A549 (cell line): ENCODE measurements at regions not wholly inside any gene's neighbourhood (a gene's known extent, or its start where the extent isn't known, plus 50 kb on each side); places are given as distances from the start of the nearest gene placed in this dataset.

Source experiments
- ATAC-seq, 2 experiments: fragments of 200-7000 bp in 1 of 2; fragments of >200 bp in 1 of 2; cut with Nextera tagmentation in 1 of 2; cut with Tn5 transposase in 1 of 2; 3 replicates each; pipeline versions ENCODE4 v1.8.0 to v1.9.1; 2018 to 2020; ENCODE audit warnings: mild to moderate bottlenecking in 1 of 2, moderate library complexity in 1 of 2
- CTCF ChIA-PET: fragments of 300-600 bp; sonication (Branson Sonifier 250); formaldehyde crosslinking; extraction: SDS; loops from one replicate; lab custom pipeline; 2021; ENCODE audit warnings: antibody characterized with exemption, inconsistent platforms; lab: Yijun Ruan, JAX
- POLR2A ChIA-PET: fragments of 350-600 bp; formaldehyde crosslinking; extraction: SDS; loops from one replicate; lab custom pipeline; 2021; ENCODE audit warnings: antibody characterized with exemption, inconsistent platforms; lab: Yijun Ruan, JAX
- DNase-seq, 2 experiments: peaks; one replicate each; pipeline versions ENCODE4 v3.0.0 to v3.0.0-alpha.2; 2011 to 2016; ENCODE audit warnings: low read depth in 1 of 2, low spot score in 1 of 2
- FAIRE-seq: peaks from 2 replicates; lab custom pipeline; 2011; peaks lifted over from hg19 to GRCh38; lab: Jason Lieb, UNC
- H3K27ac ChIP-seq, 2 experiments: fragments of >200 bp; sonication (Bioruptor Twin); formaldehyde crosslinking; 3 replicates each; pipeline ENCODE4 v1.5.1; 2016 to 2017
- H3K4me1 ChIP-seq: fragments of >200 bp; sonication (Bioruptor Twin); formaldehyde crosslinking; 3 replicates; pipeline ENCODE4 v1.6.1; 2016
- H3K4me2 ChIP-seq: fragments of >200 bp; sonication (Bioruptor Twin); formaldehyde crosslinking; 3 replicates; pipeline ENCODE4 v1.6.1; 2016
- H3K4me3 ChIP-seq: fragments of >200 bp; sonication (Bioruptor Twin); formaldehyde crosslinking; 3 replicates; pipeline ENCODE4 v1.5.1; 2016
- H3K9me3 ChIP-seq: fragments of >200 bp; sonication (Bioruptor Twin); formaldehyde crosslinking; 3 replicates; pipeline ENCODE4 v1.6.1; 2016
- CBX8 ChIP-seq: fragments of 200-600 bp; sonication (generic); IDR thresholded peaks from 2 replicates; pipeline ENCODE4 v1.6.1; 2016
- CHD4 ChIP-seq: fragments of 200-600 bp; sonication (generic); IDR thresholded peaks from 2 replicates; pipeline ENCODE4 v1.6.1; 2016; ENCODE audit warnings: antibody characterized with exemption, mild to moderate bottlenecking, borderline replicate concordance
- EHF ChIP-seq: fragments of 250-450 bp; sonication (Bioruptor Pico); IDR thresholded peaks from 2 replicates; pipeline ENCODE4 v1.5.0; 2020; ENCODE audit warnings: mild to moderate bottlenecking
- EP300 ChIP-seq, 2 experiments: fragments of >200 bp; sonication (Bioruptor Twin); formaldehyde crosslinking; IDR thresholded peaks; 2 replicates in 1 of 2; 3 replicates in 1 of 2; pipeline ENCODE4 v1.6.1; 2016 to 2017
- ESRRA ChIP-seq: fragments of 150-350 bp; IDR thresholded peaks from 2 replicates; pipeline ENCODE4 v1.6.1; 2014; ENCODE audit warnings: mild to moderate bottlenecking, low read length, borderline replicate concordance
- FOSB ChIP-seq: fragments of 250-450 bp; sonication (Bioruptor Pico); IDR thresholded peaks from 2 replicates; pipeline ENCODE4 v1.5.0; 2020; ENCODE audit warnings: mild to moderate bottlenecking, moderate library complexity
- FOXS1 ChIP-seq: fragments of 250-450 bp; sonication (Bioruptor Pico); IDR thresholded peaks from 2 replicates; pipeline ENCODE4 v1.5.0; 2020; ENCODE audit warnings: mild to moderate bottlenecking, moderate library complexity
- HOXB13 ChIP-seq: fragments of 250-450 bp; sonication (Bioruptor Pico); IDR thresholded peaks from 2 replicates; pipeline ENCODE4 v1.5.0; 2020; ENCODE audit warnings: low read depth, mild to moderate bottlenecking, moderate library complexity
- JUNB ChIP-seq: fragments of >200 bp; sonication (Bioruptor Twin); formaldehyde crosslinking; IDR thresholded peaks from 2 replicates; pipeline ENCODE4 v1.6.1; 2016
- KDM1A ChIP-seq: fragments of 200-600 bp; sonication (generic); IDR thresholded peaks from 2 replicates; pipeline ENCODE4 v1.6.1; 2016; ENCODE audit warnings: low read depth, mild to moderate bottlenecking
- NR3C1 ChIP-seq: fragments of >200 bp; sonication (Bioruptor Twin); formaldehyde crosslinking; IDR thresholded peaks from 3 replicates; pipeline ENCODE4 v1.6.1; 2017
- POLR2A ChIP-seq: IDR thresholded peaks from 2 replicates; pipeline ENCODE4 v1.6.1; 2012; ENCODE audit warnings: mild to moderate bottlenecking, low read length
- POLR2AphosphoS2 ChIP-seq: conservative IDR thresholded peaks from 2 replicates; pipeline ENCODE4 v1.6.1; 2012; ENCODE audit warnings: low read length, improper control_type of control experiment, inconsistent platforms
- RAD21 ChIP-seq, 2 experiments: fragments of >200 bp in 1 of 2; sonication (Bioruptor Twin) in 1 of 2; formaldehyde crosslinking in 1 of 2; IDR thresholded peaks in 1 of 2; conservative IDR thresholded peaks in 1 of 2; 2 replicates in 1 of 2; 3 replicates in 1 of 2; pipeline ENCODE4 v1.6.1; 2012 to 2018; ENCODE audit warnings: inconsistent platforms in 1 of 2
- RARB ChIP-seq: fragments of 250-450 bp; sonication (Bioruptor Pico); IDR thresholded peaks from 2 replicates; pipeline ENCODE4 v1.8.0; 2021; ENCODE audit warnings: mild to moderate bottlenecking, moderate library complexity
- TFCP2L1 ChIP-seq: fragments of 250-450 bp; sonication (Bioruptor Pico); IDR thresholded peaks from 2 replicates; pipeline ENCODE4 v1.5.0; 2021; ENCODE audit warnings: mild to moderate bottlenecking
- WGBS: methylation state at CpG from one replicate; pipeline ENCODE4 v1.1.6; 2017; ENCODE audit errors: missing lambda C conversion rate; 5-methylcytosine and 5-hydroxymethylcytosine counted together
- TF ChIP-seq, protein P1 (sequence below): fragments of >200 bp; sonication (Bioruptor Twin); formaldehyde crosslinking; IDR thresholded peaks from 3 replicates; pipeline ENCODE4 v1.5.1; 2016
- TF ChIP-seq, protein P2 (sequence below): IDR thresholded peaks from 2 replicates; pipeline ENCODE4 v1.6.1; 2012; ENCODE audit warnings: low read depth, borderline replicate concordance
- TF ChIP-seq, protein P3 (sequence below): fragments of 250-450 bp; sonication (Bioruptor Pico); IDR thresholded peaks from 2 replicates; pipeline ENCODE4 v1.5.0; 2020; ENCODE audit warnings: low read depth, mild to moderate bottlenecking, moderate library complexity

DNA sequence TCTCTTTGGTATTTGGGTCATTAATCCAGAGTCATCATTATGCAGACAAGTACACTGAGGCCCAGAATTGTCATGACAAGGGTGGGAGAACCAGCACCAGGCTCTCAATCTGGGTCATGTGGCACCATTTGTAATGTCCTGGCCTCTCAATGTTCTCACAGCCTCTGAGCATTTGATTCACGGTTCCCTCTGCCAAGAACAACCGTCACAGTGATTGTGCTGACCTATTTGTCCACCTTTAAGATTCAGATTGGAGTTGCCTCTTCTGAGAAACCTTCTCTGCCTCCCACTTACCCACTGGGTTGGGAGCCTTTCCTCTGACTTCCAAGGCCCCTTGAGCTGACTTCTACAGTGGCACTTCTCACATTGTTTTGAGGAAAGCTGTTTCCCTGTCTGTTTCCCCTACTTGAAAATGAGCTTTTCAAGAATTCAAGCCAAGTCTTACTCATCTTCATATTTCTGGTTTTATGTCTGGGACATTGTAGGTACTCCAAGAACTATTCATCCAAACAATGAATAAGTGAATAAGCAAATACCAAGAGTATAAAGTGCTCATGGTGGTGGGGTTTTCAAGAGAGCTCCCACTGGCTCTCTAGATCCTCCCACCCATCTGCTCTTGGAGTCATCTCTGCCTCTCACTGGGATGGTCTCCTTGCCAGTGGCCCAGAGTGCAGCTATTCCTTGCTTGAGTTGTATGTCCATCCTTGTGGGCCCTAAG lies 126.4 kb upstream of the E2F8 start:
- ChIA-PET CTCF (interaction anchor here (1.2 to 2.3 kb wide), 3 partner anchors 13 to 108 kb away, joined by 3 to 6 read pairs (median 5); no protein-coding TSS in a partner anchor), POLR2A (interaction anchor here (0.5 kb wide), 1 partner anchor 26 kb away, joined by 6 read pairs; no protein-coding TSS in a partner anchor)
- TF ChIP-seq RAD21 (conservative IDR thresholded peaks at IDR 0.05 in 1 of 2, IDR thresholded peaks at IDR 0.05 in 1 of 2) (no peak), CBX8 (no peak), EP300 (IDR thresholded peaks at IDR 0.05) (no peak), EHF (CRISPR knock-in tag) (no peak), KDM1A (no peak), ESRRA (no peak), NR3C1 (no peak), FOXS1 (no peak), HOXB13 (no peak), JUNB (no peak), RARB (CRISPR knock-in tag) (no peak)
- TF ChIP-seq, protein P1, sequence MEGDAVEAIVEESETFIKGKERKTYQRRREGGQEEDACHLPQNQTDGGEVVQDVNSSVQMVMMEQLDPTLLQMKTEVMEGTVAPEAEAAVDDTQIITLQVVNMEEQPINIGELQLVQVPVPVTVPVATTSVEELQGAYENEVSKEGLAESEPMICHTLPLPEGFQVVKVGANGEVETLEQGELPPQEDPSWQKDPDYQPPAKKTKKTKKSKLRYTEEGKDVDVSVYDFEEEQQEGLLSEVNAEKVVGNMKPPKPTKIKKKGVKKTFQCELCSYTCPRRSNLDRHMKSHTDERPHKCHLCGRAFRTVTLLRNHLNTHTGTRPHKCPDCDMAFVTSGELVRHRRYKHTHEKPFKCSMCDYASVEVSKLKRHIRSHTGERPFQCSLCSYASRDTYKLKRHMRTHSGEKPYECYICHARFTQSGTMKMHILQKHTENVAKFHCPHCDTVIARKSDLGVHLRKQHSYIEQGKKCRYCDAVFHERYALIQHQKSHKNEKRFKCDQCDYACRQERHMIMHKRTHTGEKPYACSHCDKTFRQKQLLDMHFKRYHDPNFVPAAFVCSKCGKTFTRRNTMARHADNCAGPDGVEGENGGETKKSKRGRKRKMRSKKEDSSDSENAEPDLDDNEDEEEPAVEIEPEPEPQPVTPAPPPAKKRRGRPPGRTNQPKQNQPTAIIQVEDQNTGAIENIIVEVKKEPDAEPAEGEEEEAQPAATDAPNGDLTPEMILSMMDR = no peak
- TF ChIP-seq, protein P2, sequence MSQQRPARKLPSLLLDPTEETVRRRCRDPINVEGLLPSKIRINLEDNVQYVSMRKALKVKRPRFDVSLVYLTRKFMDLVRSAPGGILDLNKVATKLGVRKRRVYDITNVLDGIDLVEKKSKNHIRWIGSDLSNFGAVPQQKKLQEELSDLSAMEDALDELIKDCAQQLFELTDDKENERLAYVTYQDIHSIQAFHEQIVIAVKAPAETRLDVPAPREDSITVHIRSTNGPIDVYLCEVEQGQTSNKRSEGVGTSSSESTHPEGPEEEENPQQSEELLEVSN = no peak
- Histone ChIP-seq H3K27ac (no peak overlapping the region), H3K9me3 (no peaks in the 10 kb centered on the region), H3K4me3 (no peak overlapping the region), H3K4me1 (peaks cover 11% of the 10 kb centered on the region; the same call in 2 of the 3 replicates), H3K4me2 (no peak overlapping the region)
- no peak for FAIRE-seq
- no peak for ATAC-seq
- no peak for DNase-seq
- WGBS = 58% methylated on average over 2 of the region's 2 CpGs

DNA sequence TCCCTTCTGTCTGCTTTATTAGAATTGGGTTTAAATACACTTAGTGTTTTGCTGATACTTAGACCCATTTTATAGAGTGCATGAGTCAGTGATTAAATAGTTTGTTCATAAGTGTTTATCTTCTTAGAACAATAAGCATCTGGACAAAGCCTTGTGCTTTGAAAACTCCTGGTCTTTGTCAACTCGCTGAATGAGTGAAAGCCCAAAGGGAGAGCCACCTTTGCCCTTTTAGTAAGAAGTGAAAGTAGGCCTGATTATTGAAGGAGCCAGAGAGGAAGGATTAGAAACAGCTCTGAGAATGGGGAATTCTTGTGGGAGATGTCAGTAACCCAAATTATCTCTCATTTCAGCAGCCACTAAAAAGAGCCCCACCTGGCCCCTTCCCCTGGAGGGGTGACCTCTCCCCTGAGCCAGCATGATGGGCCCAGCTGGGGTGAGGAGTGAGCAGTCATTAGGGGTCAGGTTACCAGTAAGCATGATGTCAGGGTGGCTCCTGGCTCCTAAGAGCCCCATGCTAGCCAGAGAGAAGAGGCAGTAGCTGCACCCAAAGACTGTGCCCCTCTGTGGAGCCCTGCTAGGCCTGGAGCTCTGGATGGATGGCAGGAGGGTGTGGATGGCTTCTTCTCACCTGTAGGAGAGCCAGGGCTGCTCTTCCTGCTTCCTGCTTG lies 125.1 kb upstream of the E2F8 start:
- ChIA-PET POLR2A (no interaction called here), CTCF (no interaction called here)
- peaks cover 11% of the 10 kb centered on the region; the same call in 2 of the 3 replicates for H3K4me1 ChIP-seq
- TF ChIP-seq, protein P3, sequence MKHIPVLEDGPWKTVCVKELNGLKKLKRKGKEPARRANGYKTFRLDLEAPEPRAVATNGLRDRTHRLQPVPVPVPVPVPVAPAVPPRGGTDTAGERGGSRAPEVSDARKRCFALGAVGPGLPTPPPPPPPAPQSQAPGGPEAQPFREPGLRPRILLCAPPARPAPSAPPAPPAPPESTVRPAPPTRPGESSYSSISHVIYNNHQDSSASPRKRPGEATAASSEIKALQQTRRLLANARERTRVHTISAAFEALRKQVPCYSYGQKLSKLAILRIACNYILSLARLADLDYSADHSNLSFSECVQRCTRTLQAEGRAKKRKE = no peak
- TF ChIP-seq FOSB (CRISPR knock-in tag) (no peak), POLR2A (no peak), TFCP2L1 (CRISPR knock-in tag) (no peak), POLR2AphosphoS2 (no peak), CHD4 (no peak)
- TF ChIP-seq, protein P1 = no peak
- WGBS = 9% methylated on average over 1 of the region's 1 CpG
- DNase-seq (no peak), FAIRE-seq (no peak), ATAC-seq (no peak)
- H3K4me3 ChIP-seq = no peak overlapping the region
- no peak overlapping the region for H3K4me2 ChIP-seq
- H3K27ac ChIP-seq = no peak overlapping the region
- H3K9me3 ChIP-seq = no peaks in the 10 kb centered on the region
